Breast epithelium (tissue), 4 donors: ENCODE measurements at regions not wholly inside any gene's neighbourhood (a gene's known extent, or its start where the extent isn't known, plus 50 kb on each side); places are given as distances from the start of the nearest gene placed in this dataset.

ENCODE experiments used
- DNase-seq, 2 donors: peaks; one replicate each; pipeline ENCODE4 v3.0.0-alpha.2; 2019; ENCODE audit warnings: low spot score in 2 of 2
- H3K27ac ChIP-seq, 2 donors: fragments of 200-600 bp; sonication (generic) in 1 of 2; one replicate each; pipeline ENCODE4 v1.5.1; 2016 to 2019; ENCODE audit warnings: mild to moderate bottlenecking in 1 of 2
- H3K27me3 ChIP-seq, 2 donors: fragments of 200-600 bp; sonication (generic) in 1 of 2; one replicate each; pipeline versions ENCODE4 v1.5.1 to v1.6.0; 2017 to 2019; ENCODE audit warnings: control low read depth in 1 of 2, mild to moderate bottlenecking in 1 of 2
- H3K36me3 ChIP-seq: fragments of 200-600 bp; one replicate; pipeline ENCODE4 v1.5.1; 2019
- H3K4me1 ChIP-seq, 2 donors: fragments of 200-600 bp; sonication (generic); one replicate each; pipeline ENCODE4 v1.5.1; 2016 to 2019; ENCODE audit warnings: control low read depth in 1 of 2
- H3K4me3 ChIP-seq, 3 donors: fragments of 200-600 bp; sonication (generic); 1 replicate in 2 of 3; 2 replicates in 1 of 3; pipeline ENCODE4 v1.5.1; 2016 to 2019; ENCODE audit warnings: mild to moderate bottlenecking in 3 of 3, moderate library complexity in 2 of 3
- H3K9me3 ChIP-seq, 2 donors: fragments of 200-600 bp; sonication (generic) in 1 of 2; one replicate each; pipeline ENCODE4 v1.5.1; 2016 to 2019; ENCODE audit warnings: control low read depth in 1 of 2
- POLR2A ChIP-seq: fragments of 450-650 bp; IDR thresholded peaks from one replicate; pipeline ENCODE4 v1.6.1; 2016; ENCODE audit warnings: antibody characterized with exemption, mild to moderate bottlenecking, moderate library complexity
- POLR2AphosphoS5 ChIP-seq, 3 donors: sonication (generic); formaldehyde crosslinking; IDR thresholded peaks; one replicate each; pipeline ENCODE4 v1.6.1; 2017; ENCODE audit warnings: antibody characterized with exemption in 3 of 3
- intact Hi-C: fragments of 100-400 bp; cut with DNase I; formaldehyde crosslinking; loops from one replicate; pipeline ENCODE4 v1.15.1; 2023; ENCODE audit warnings: low total_unique reads
- TF ChIP-seq, protein P1 (sequence below), 3 donors: fragments of 450-650 bp; IDR thresholded peaks; one replicate each; pipeline ENCODE4 v1.5.1; 2016 to 2017; ENCODE audit warnings: antibody characterized with exemption in 3 of 3, mild to moderate bottlenecking in 3 of 3, moderate library complexity in 3 of 3

DNA sequence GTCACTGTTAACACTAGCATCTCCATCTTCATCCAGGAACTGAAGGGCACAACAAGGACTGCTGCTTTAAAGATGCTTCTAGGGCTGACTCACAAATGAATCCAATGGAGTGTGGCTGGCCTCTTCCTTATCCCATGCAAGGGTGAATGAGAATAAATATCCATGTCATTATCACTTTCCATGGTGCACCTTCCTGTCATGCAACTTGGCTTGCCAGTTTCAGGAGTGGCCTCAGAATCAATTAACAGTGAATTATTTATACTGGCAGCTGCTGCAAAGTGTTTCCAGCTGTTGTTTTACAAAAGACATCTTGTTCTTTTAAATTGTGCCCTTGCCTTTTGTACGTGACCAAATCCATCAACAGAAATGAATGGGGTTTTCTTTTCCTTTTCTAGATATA is 499.3 kb upstream of the TMEM132C start:
- Histone ChIP-seq H3K4me1 (no peaks in the 10 kb centered on the region), H3K27ac (no peak overlapping the region), H3K36me3 (no peaks in the 10 kb centered on the region), H3K4me3 (no peak overlapping the region), H3K27me3 (no peaks in the 10 kb centered on the region), H3K9me3 (peaks cover 0 to 4% of the 10 kb centered on the region in 2 donors)
- TF ChIP-seq, protein P1, sequence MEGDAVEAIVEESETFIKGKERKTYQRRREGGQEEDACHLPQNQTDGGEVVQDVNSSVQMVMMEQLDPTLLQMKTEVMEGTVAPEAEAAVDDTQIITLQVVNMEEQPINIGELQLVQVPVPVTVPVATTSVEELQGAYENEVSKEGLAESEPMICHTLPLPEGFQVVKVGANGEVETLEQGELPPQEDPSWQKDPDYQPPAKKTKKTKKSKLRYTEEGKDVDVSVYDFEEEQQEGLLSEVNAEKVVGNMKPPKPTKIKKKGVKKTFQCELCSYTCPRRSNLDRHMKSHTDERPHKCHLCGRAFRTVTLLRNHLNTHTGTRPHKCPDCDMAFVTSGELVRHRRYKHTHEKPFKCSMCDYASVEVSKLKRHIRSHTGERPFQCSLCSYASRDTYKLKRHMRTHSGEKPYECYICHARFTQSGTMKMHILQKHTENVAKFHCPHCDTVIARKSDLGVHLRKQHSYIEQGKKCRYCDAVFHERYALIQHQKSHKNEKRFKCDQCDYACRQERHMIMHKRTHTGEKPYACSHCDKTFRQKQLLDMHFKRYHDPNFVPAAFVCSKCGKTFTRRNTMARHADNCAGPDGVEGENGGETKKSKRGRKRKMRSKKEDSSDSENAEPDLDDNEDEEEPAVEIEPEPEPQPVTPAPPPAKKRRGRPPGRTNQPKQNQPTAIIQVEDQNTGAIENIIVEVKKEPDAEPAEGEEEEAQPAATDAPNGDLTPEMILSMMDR (IDR thresholded peaks at IDR 0.05), result no peak
- TF ChIP-seq POLR2AphosphoS5 (IDR thresholded peaks at IDR 0.05) (no peak), POLR2A (no peak)
- intact Hi-C loops, result no loop called here
- no peak for DNase-seq

DNA sequence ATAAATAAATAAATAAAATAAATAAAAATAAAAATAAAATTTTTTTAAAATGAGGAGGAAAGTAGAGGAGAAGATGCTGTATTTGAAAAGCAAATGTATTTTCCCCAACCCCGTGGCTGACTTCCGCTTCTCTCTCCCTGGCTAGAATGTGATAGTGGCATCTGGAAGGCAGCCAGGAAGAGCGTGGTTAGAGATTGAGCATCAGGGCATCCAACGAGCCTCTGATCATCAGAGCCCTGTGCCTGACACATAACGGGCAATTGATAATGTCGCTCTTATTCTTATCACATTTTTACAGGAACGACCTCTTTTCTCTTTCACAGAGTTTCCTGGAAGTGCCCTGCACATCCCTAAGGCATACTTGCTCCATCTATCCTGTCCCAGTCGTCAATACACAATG is 496.9 kb upstream of the TMEM132C start:
- TF ChIP-seq POLR2AphosphoS5 (IDR thresholded peaks at IDR 0.05) (no peak), POLR2A (no peak)
- TF ChIP-seq, protein P1 (IDR thresholded peaks at IDR 0.05), result no peak
- Histone ChIP-seq H3K4me3 (no peak overlapping the region), H3K36me3 (no peaks in the 10 kb centered on the region), H3K27me3 (no peaks in the 10 kb centered on the region), H3K9me3 (no peaks in the 10 kb centered on the region), H3K27ac (no peak overlapping the region), H3K4me1 (no peaks in the 10 kb centered on the region)
- intact Hi-C loops, result no loop called here
- no peak for DNase-seq

DNA sequence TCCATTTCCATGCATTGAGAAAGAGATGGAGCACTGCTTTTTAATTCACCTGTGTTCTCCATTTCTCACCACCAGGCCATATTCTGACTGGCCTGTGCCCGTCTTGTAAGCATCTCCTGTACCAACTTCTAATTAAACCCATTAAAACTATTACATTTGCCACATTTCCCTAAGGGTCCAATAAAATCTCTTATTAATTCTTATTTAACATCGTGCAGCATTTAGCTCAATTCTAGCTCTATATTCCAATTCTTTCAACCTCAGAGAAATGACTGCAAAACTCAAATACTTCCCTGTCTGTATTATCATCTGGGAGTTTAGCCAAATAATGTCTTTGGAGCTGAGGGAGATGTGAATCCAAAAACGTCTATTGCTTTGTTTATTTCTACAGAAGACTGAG is 495.4 kb upstream of the TMEM132C start:
- TF ChIP-seq, protein P1 (IDR thresholded peaks at IDR 0.05), result no peak
- TF ChIP-seq POLR2A (no peak), POLR2AphosphoS5 (IDR thresholded peaks at IDR 0.05) (no peak)
- H3K4me1 ChIP-seq, result no peaks in the 10 kb centered on the region
- H3K9me3 ChIP-seq, result no peaks in the 10 kb centered on the region
- intact Hi-C loops, result no loop called here
- no peak for DNase-seq
- H3K27me3 ChIP-seq, result no peaks in the 10 kb centered on the region
- no peaks in the 10 kb centered on the region for H3K36me3 ChIP-seq
- H3K27ac ChIP-seq, result no peak overlapping the region
- H3K4me3 ChIP-seq, result no peak overlapping the region

DNA sequence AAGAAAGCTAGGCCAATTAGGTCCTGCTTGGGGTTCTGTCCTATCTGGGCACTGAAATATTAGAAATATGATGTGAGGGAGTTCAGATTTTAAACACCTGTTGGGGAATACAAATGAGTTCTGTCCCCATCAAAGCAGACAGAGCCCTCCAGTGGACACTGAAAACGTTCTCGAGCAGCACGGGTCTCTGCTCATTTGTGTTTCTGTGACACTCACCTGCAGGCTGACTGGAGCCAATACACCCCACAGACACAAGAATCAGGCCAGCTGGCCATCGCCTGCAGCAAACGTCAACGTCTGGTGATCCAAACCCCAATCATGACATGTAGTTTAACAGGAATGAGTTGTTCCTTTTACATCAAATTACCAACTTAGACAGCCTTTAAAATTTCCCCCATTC is 493.4 kb upstream of the TMEM132C start:
- TF ChIP-seq, protein P1 (IDR thresholded peaks at IDR 0.05), result no peak
- TF ChIP-seq POLR2AphosphoS5 (IDR thresholded peaks at IDR 0.05) (no peak), POLR2A (no peak)
- no peaks in the 10 kb centered on the region for H3K27me3 ChIP-seq
- no peaks in the 10 kb centered on the region for H3K9me3 ChIP-seq
- intact Hi-C loops, result no loop called here
- H3K4me3 ChIP-seq, result no peak overlapping the region
- H3K27ac ChIP-seq, result no peak overlapping the region
- DNase-seq, result no peak
- H3K4me1 ChIP-seq, result no peaks in the 10 kb centered on the region
- no peaks in the 10 kb centered on the region for H3K36me3 ChIP-seq

DNA sequence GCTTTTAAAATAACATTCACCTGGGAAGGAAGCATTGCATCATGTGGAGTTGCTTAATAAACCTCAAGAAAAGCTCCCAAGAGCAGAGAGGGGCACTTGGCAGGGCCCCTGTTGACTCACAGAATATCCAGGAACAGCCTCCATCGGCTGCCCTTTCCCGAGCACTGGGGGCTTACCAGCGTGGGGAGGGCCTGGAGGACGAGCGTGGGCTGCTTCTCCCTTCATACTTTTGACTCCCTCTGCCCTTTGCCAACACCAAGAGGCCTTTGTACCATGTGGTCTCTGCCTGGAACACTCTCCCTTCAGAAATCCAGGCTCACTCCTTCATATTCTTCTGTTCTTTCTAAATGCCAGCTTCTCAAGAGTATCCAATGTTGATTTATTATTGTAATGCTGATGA is 492.1 kb upstream of the TMEM132C start:
- H3K27ac ChIP-seq, result no peak overlapping the region
- TF ChIP-seq POLR2A (no peak), POLR2AphosphoS5 (IDR thresholded peaks at IDR 0.05) (no peak)
- TF ChIP-seq, protein P1 (IDR thresholded peaks at IDR 0.05), result no peak
- intact Hi-C loops, result no loop called here
- H3K4me1 ChIP-seq, result no peaks in the 10 kb centered on the region
- no peaks in the 10 kb centered on the region for H3K36me3 ChIP-seq
- H3K27me3 ChIP-seq, result no peaks in the 10 kb centered on the region
- no peak for DNase-seq
- no peaks in the 10 kb centered on the region for H3K9me3 ChIP-seq
- H3K4me3 ChIP-seq, result no peak overlapping the region
